Mesenchymal stem cell (in vitro differentiated cells and primary cell): ENCODE measurements at regions not wholly inside any gene's neighbourhood (a gene's known extent, or its start where the extent isn't known, plus 50 kb on each side); places are given as distances from the start of the nearest gene placed in this dataset.

Source experiments
- DNase-seq: peaks from one replicate; pipeline ENCODE4 v3.0.0-alpha.2; 2013
- H2AFZ ChIP-seq: one replicate; pipeline ENCODE4 v1.6.1; 2013; ENCODE audit warnings: low read depth, mild to moderate bottlenecking, control low read depth, inconsistent platforms, low read length, moderate library complexity
- H2AK5ac ChIP-seq: 2 replicates; pipeline ENCODE4 v1.6.1; 2013; ENCODE audit warnings: low read length, moderate library complexity, mild to moderate bottlenecking, inconsistent platforms; ENCODE audit not compliant: severe bottlenecking
- H2BK120ac ChIP-seq: one replicate; pipeline ENCODE4 v1.6.1; 2013; ENCODE audit warnings: low read depth, mild to moderate bottlenecking, inconsistent platforms, low read length, moderate library complexity
- H2BK12ac ChIP-seq, 2 experiments: one replicate each; pipeline ENCODE4 v1.6.1; 2013; ENCODE audit warnings: inconsistent platforms in 2 of 2, low read length in 2 of 2, mild to moderate bottlenecking in 2 of 2, moderate library complexity in 2 of 2, control low read depth in 1 of 2
- H2BK15ac ChIP-seq: one replicate; pipeline ENCODE4 v1.6.1; 2013; ENCODE audit warnings: mild to moderate bottlenecking, low read depth, inconsistent platforms; ENCODE audit not compliant: poor library complexity, severe bottlenecking
- H2BK5ac ChIP-seq: 2 replicates; pipeline ENCODE4 v1.6.1; 2013; ENCODE audit warnings: low read depth, mild to moderate bottlenecking, low read length, control low read depth, inconsistent platforms; ENCODE audit not compliant: poor library complexity, severe bottlenecking
- H3K14ac ChIP-seq, 2 experiments: one replicate each; pipeline ENCODE4 v1.6.1; 2013; ENCODE audit warnings: inconsistent platforms in 2 of 2, low read length in 2 of 2, control low read depth in 1 of 2, mild to moderate bottlenecking in 1 of 2, moderate library complexity in 1 of 2
- H3K18ac ChIP-seq, 2 experiments: one replicate each; pipeline ENCODE4 v1.6.1; 2013; ENCODE audit warnings: inconsistent platforms in 2 of 2, low read length in 2 of 2, control low read depth in 1 of 2, low read depth in 1 of 2, mild to moderate bottlenecking in 1 of 2
- H3K23ac ChIP-seq, 2 experiments: one replicate each; pipeline ENCODE4 v1.6.1; 2013; ENCODE audit warnings: inconsistent platforms in 2 of 2, low read length in 2 of 2, mild to moderate bottlenecking in 2 of 2, moderate library complexity in 2 of 2, control low read depth in 1 of 2
- H3K27ac ChIP-seq: 2 replicates; pipeline ENCODE4 v1.5.1; 2013; ENCODE audit warnings: mild to moderate bottlenecking, moderate library complexity, low read length, control low read depth, inconsistent platforms; ENCODE audit not compliant: poor library complexity, severe bottlenecking
- H3K27me3 ChIP-seq, 2 experiments: 2 replicates each; pipeline versions ENCODE4 v1.6.1 to v1.7.0; 2013; ENCODE audit warnings: low read length in 2 of 2, mild to moderate bottlenecking in 2 of 2, moderate library complexity in 2 of 2, control low read depth in 1 of 2, inconsistent platforms in 1 of 2; ENCODE audit not compliant: control insufficient read depth in 1 of 2, insufficient read depth in 1 of 2
- H3K36me3 ChIP-seq, 2 experiments: 2 replicates each; pipeline versions ENCODE4 v1.6.1 to v1.7.0; 2013; ENCODE audit warnings: low read length in 2 of 2, control low read depth in 1 of 2, inconsistent platforms in 1 of 2, low read depth in 1 of 2, mild to moderate bottlenecking in 1 of 2; ENCODE audit not compliant: insufficient read depth in 2 of 2, control insufficient read depth in 1 of 2
- H3K4ac ChIP-seq, 2 experiments: one replicate each; pipeline ENCODE4 v1.6.1; 2013; ENCODE audit warnings: inconsistent platforms in 2 of 2, low read length in 2 of 2, mild to moderate bottlenecking in 2 of 2, moderate library complexity in 2 of 2, control low read depth in 1 of 2, low read depth in 1 of 2
- H3K4me1 ChIP-seq: 2 replicates; pipeline ENCODE4 v1.6.1; 2013; ENCODE audit warnings: low read depth, low read length, control low read depth; ENCODE audit not compliant: control insufficient read depth, insufficient read depth
- H3K4me2 ChIP-seq: 2 replicates; pipeline ENCODE4 v1.6.1; 2013; ENCODE audit warnings: low read length, mild to moderate bottlenecking, inconsistent platforms; ENCODE audit not compliant: poor library complexity, severe bottlenecking
- H3K4me3 ChIP-seq, 2 experiments: 2 replicates each; pipeline versions ENCODE4 v1.5.1 to v1.7.0; 2013; ENCODE audit warnings: low read length in 2 of 2, mild to moderate bottlenecking in 2 of 2, control low read depth in 1 of 2, low read depth in 1 of 2; ENCODE audit not compliant: insufficient read depth in 1 of 2
- H3K79me1 ChIP-seq: replicated peaks from 2 replicates; pipeline ENCODE4 v1.6.1; 2013; ENCODE audit warnings: mild to moderate bottlenecking, control low read depth, low read length, inconsistent platforms; ENCODE audit not compliant: poor library complexity, severe bottlenecking
- H3K9ac ChIP-seq: 2 replicates; pipeline ENCODE4 v1.7.0; 2013; ENCODE audit warnings: mild to moderate bottlenecking, low read length, moderate library complexity
- H3K9me3 ChIP-seq: 2 replicates; pipeline ENCODE4 v1.7.0; 2013; ENCODE audit warnings: mild to moderate bottlenecking, low read length; ENCODE audit not compliant: control insufficient read depth
- H4K8ac ChIP-seq: one replicate; pipeline ENCODE4 v1.6.1; 2013; ENCODE audit warnings: inconsistent platforms, mild to moderate bottlenecking, low read length, moderate library complexity
- H4K91ac ChIP-seq: one replicate; pipeline ENCODE4 v1.6.1; 2013; ENCODE audit warnings: mild to moderate bottlenecking, low read length, inconsistent platforms
- WGBS: methylation state at CpG from one replicate; pipeline ENCODE4 v1.1.7; 2013; ENCODE audit warnings: mixed read lengths; 5-methylcytosine and 5-hydroxymethylcytosine counted together

- Histone ChIP-seq H2BK12ac (no peak overlapping the region), H3K9ac (no peak overlapping the region), H2AFZ (no peak overlapping the region), H3K4me3 (no peak overlapping the region), H3K14ac (no peak overlapping the region), H3K4ac (no peak overlapping the region), H3K4me1 (peaks cover 8% of the 10 kb centered on the region), H4K8ac (no peak overlapping the region), H3K4me2 (no peak overlapping the region), H3K18ac (no peak overlapping the region), H3K36me3 (no peaks in the 10 kb centered on the region), H2AK5ac (no peak overlapping the region), H3K27me3 (no peaks in the 10 kb centered on the region), H3K23ac (no peak overlapping the region), H3K27ac (no peak overlapping the region), H4K91ac (no peak overlapping the region), H3K9me3 (no peaks in the 10 kb centered on the region), H2BK5ac (no peak overlapping the region), H2BK15ac (no peak overlapping the region), H3K79me1 (no peaks in the 10 kb centered on the region), H2BK120ac (no peak overlapping the region)
- no peak for DNase-seq
- WGBS, result 93% methylated on average over 3 of the region's 4 CpGs
These were observed 186.6 kb upstream of the BCL6 start for GRCh38 chr3:187931770-187932278.

- Histone ChIP-seq H3K4me2 (no peak overlapping the region), H2BK120ac (no peak overlapping the region), H2BK12ac (no peak overlapping the region), H3K18ac (no peak overlapping the region), H4K8ac (no peak overlapping the region), H3K79me1 (no peaks in the 10 kb centered on the region), H2AFZ (no peak overlapping the region), H3K14ac (no peak overlapping the region), H3K27me3 (no peaks in the 10 kb centered on the region), H4K91ac (no peak overlapping the region), H2BK15ac (no peak overlapping the region), H2AK5ac (no peak overlapping the region), H3K27ac (no peak overlapping the region), H3K4me3 (no peak overlapping the region), H3K23ac (no peak overlapping the region), H3K36me3 (no peaks in the 10 kb centered on the region), H3K9ac (no peak overlapping the region), H2BK5ac (no peak overlapping the region), H3K4ac (no peak overlapping the region), H3K4me1 (peaks cover 8% of the 10 kb centered on the region), H3K9me3 (no peaks in the 10 kb centered on the region)
- 97% methylated on average over 6 of the region's 6 CpGs for WGBS
- no peak for DNase-seq
These were observed 187.3 kb upstream of the BCL6 start for GRCh38 chr3:187932530-187932929.

GRCh38 chr3:187935623-187936156 lies 190.4 kb upstream of the BCL6 start:
- no peaks in the 10 kb centered on the region for H3K27me3 ChIP-seq
- H3K79me1 ChIP-seq, result no peaks in the 10 kb centered on the region
- no peaks in the 10 kb centered on the region for H3K9me3 ChIP-seq
- H3K14ac ChIP-seq, result no peak overlapping the region
- H3K4ac ChIP-seq, result peak overlapping the region in 1 of 2 experiments; percentile 9
- H2BK120ac ChIP-seq, result no peak overlapping the region
- H3K18ac ChIP-seq, result peak overlapping the region in 1 of 2 experiments; percentile 28
- 91% methylated on average over 16 of the region's 17 CpGs for WGBS
- H3K36me3 ChIP-seq, result no peaks in the 10 kb centered on the region
- no peak overlapping the region for H3K4me3 ChIP-seq
- DNase-seq, result no peak
- H4K91ac ChIP-seq, result peak overlapping the region; percentile 4
- no peak overlapping the region for H2BK5ac ChIP-seq
- no peak overlapping the region for H3K4me2 ChIP-seq
- H2BK15ac ChIP-seq, result no peak overlapping the region
- H2AFZ ChIP-seq, result no peak overlapping the region
- no peak overlapping the region for H3K27ac ChIP-seq
- no peak overlapping the region for H2BK12ac ChIP-seq
- no peak overlapping the region for H3K9ac ChIP-seq
- no peak overlapping the region for H2AK5ac ChIP-seq
- no peak overlapping the region for H3K23ac ChIP-seq
- H4K8ac ChIP-seq, result peak overlapping the region; percentile 47
- H3K4me1 ChIP-seq, result peaks cover 8% of the 10 kb centered on the region

- Histone ChIP-seq H2AK5ac (no peak overlapping the region), H3K23ac (no peak overlapping the region), H4K8ac (no peak overlapping the region), H3K18ac (no peak overlapping the region), H2BK120ac (no peak overlapping the region), H4K91ac (no peak overlapping the region), H3K36me3 (no peaks in the 10 kb centered on the region), H3K4me3 (no peak overlapping the region), H2BK15ac (no peak overlapping the region), H3K27ac (no peak overlapping the region), H3K4ac (no peak overlapping the region), H3K27me3 (no peaks in the 10 kb centered on the region), H3K4me2 (no peak overlapping the region), H3K9ac (no peak overlapping the region), H3K79me1 (no peaks in the 10 kb centered on the region), H3K4me1 (peaks cover 6% of the 10 kb centered on the region), H3K9me3 (no peaks in the 10 kb centered on the region), H2BK5ac (no peak overlapping the region), H2BK12ac (no peak overlapping the region), H3K14ac (no peak overlapping the region), H2AFZ (no peak overlapping the region)
- WGBS, result 82% methylated on average over 1 of the region's 1 CpG
- no peak for DNase-seq
These were observed 191.4 kb upstream of the BCL6 start for GRCh38 chr3:187936676-187937075.
